ENCODE measurements at regions not wholly inside any gene's neighbourhood (a gene's known extent, or its start where the extent isn't known, plus 50 kb on each side); places are given as distances from the start of the nearest gene placed in this dataset.
"Not testable (repeated sequence)": the region's sequence is repeated elsewhere in the genome, so short reads cannot be mapped to it uniquely, and the experiment has no call there.

GRCh38 chr10:125264757-125265578, 104.6 kb upstream of the CTBP2 start:
- no peak for DNase-seq

- DNase-seq, result no peak
Observed at GRCh38 chr10:125264091-125264490, 103.7 kb upstream of the CTBP2 start.

GRCh38 chr10:125263551-125263950, 103.2 kb upstream of the CTBP2 start:
- DNase-seq, result no peak

- DNase-seq, result no peak
Observed at GRCh38 chr10:125262920-125263319, 102.6 kb upstream of the CTBP2 start.

- no peak for DNase-seq
Observed at GRCh38 chr10:125262409-125262808, 102.0 kb upstream of the CTBP2 start.

- no peak for DNase-seq
Observed at GRCh38 chr10:125261491-125262186, 101.3 kb upstream of the CTBP2 start.

GRCh38 chr10:125260260-125260659, 99.9 kb upstream of the CTBP2 start:
- DNase-seq, result no peak

- DNase-seq, result no peak
Observed at GRCh38 chr10:125259651-125260050, 99.3 kb upstream of the CTBP2 start.

GRCh38 chr10:125258676-125259075, 98.3 kb upstream of the CTBP2 start:
- DNase-seq, result no peak

GRCh38 chr10:125257521-125258108, 97.3 kb upstream of the CTBP2 start:
- DNase-seq, result no peak

- DNase-seq, result no peak
Observed at GRCh38 chr10:125256026-125256425, 95.7 kb upstream of the CTBP2 start.

GRCh38 chr10:125252937-125253336, 92.6 kb upstream of the CTBP2 start:
- no peak for DNase-seq

GRCh38 chr10:125250834-125251233, 90.5 kb upstream of the CTBP2 start:
- DNase-seq, result not testable (repeated sequence)

GRCh38 chr10:125249948-125250347, 89.6 kb upstream of the CTBP2 start:
- no peak for DNase-seq

GRCh38 chr10:125248489-125248888, 88.1 kb upstream of the CTBP2 start:
- DNase-seq, result no peak

GRCh38 chr10:125247576-125247975, 87.2 kb upstream of the CTBP2 start:
- no peak for DNase-seq

- no peak for DNase-seq
Observed at GRCh38 chr10:125243532-125244253, 83.3 kb upstream of the CTBP2 start.

GRCh38 chr10:125238682-125239081, 78.3 kb upstream of the CTBP2 start:
- no peak for DNase-seq

GRCh38 chr10:125236091-125236490, 75.7 kb upstream of the CTBP2 start:
- no peak for DNase-seq

GRCh38 chr10:125235093-125236069, 75.0 kb upstream of the CTBP2 start:
- no peak for DNase-seq

GRCh38 chr10:125234576-125234975, 74.2 kb upstream of the CTBP2 start:
- not testable (repeated sequence) for DNase-seq

GRCh38 chr10:125233726-125234125, 73.4 kb upstream of the CTBP2 start:
- DNase-seq, result no peak
